Activated CD4-positive, CD25-positive, alpha-beta regulatory T cell treated with anti-CD3 and anti-CD28 coated beads, Interleukin-2, amount 50 U/mL, for 24 hours (primary cell): ENCODE measurements at regions not wholly inside any gene's neighbourhood (a gene's known extent, or its start where the extent isn't known, plus 50 kb on each side); places are given as distances from the start of the nearest gene placed in this dataset.
"Not testable (repeated sequence)": the region's sequence is repeated elsewhere in the genome, so short reads cannot be mapped to it uniquely, and the experiment has no call there.

Experiments
- ATAC-seq, 2 donors: fragments of 150-1000 bp; cut with Tn5 transposase; one replicate each; pipeline ENCODE4 v1.10.0; 2021; ENCODE audit warnings: mild to moderate bottlenecking in 1 of 2, moderate library complexity in 1 of 2

DNA sequence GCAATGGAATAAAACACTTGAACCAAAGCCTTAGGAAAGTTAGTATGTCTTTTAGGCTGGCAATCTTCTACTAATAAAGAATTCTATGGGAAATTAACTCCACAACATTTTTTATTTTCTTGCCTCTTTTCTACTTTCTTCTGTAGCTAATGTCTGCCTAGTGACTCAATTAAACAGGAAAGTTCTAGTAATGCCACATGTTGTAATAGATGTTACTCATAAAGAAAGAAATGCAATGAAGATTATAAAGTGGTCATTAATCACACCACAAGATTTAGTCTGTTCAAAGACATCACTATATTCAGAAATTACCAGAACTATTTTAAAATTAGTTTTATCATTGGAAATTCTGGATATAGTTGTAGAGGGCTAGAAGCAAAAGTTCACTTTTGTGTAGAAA is 329.7 kb downstream of the SI start:
- no peak for ATAC-seq

GRCh38 chr3:164741869-164742268 is 336.4 kb downstream of the SI start:
- ATAC-seq, result no peak

DNA sequence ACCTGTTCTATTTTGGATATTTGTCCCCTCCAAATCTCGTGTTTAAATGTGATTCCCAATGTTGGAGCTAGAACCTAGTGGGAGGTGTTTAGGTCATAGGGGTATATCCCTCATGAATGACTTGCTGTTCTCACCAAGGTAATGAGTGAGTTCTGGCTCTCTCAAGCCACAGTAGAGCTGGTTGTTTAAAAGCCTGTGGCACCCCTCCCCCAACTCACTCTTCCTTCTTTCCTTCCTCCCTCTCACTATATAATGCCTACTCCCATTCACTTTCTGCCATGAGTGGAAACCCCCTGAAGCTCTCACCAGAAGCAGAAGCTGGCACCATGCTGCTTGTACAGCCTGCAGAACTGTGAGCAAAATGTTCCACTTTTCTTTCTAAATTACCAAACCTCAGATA is 341.1 kb downstream of the SI start:
- no peak for ATAC-seq

GRCh38 chr3:164732166-164732565 is 346.1 kb downstream of the SI start:
- no peak for ATAC-seq

GRCh38 chr3:164730815-164731360 is 347.4 kb downstream of the SI start:
- no peak for ATAC-seq

DNA sequence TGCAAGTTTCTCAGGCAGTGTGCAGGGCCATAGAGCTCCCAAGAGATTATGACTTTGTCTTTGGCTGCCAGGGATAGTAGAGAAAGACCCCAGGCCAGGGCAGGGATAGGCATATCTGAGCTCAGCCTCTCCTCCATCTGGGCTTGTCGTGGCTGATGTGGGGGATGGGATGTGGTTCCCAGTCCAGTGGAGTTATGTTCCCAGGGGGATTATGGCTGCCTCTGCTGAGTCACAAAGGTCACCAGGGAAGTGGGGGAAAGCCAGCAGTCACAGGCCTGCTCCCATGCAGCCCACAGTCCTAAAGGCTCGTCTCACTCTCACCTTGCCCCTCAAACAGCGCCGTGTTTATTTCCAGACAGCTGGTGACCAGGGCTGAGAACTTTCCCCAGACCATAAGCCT is 354.9 kb downstream of the SI start:
- ATAC-seq, result no peak

DNA sequence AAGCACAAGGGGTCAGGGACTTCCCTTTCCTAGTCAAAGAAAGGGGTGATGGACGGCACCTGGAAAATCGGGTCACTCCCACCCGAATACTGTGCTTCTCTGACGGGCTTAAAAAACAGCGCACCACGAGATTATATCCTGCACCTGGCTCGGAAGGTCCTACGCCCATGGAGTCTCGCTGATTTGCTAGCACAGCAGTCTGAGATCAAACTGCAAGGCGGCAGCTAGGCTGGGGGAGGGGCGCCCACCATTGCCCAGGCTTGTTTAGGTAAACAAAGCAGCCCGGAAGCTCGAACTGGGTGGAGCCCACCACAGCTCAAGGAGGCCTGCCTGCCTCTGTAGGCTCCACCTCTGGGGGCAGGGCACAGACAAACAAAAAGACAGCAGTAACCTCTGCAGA is 375.5 kb downstream of the SI start:
- not testable (repeated sequence) for ATAC-seq

GRCh38 chr3:164687902-164688301 is 390.4 kb downstream of the SI start:
- ATAC-seq, result no peak

GRCh38 chr3:164687211-164687610 is 391.1 kb downstream of the SI start:
- no peak for ATAC-seq

DNA sequence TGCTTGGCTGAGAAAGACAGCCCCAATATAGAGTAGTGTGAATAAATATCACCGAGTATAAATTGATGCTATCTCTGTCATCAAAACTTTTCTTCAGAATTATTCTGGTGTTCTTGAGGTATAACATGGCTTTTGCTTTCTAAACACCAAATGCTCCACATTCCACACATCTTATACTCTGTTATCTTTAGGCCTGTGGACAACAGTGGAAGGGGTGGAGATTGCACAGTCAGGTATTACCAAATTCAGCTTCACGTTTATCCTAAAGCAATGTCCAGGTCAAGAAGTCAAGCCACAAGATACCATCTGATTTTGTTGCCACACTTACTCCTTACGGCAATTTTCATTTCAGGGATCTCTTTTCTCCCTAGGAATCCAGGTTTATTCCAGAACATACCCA is 394.8 kb downstream of the SI start:
- ATAC-seq, result no peak

- no peak for ATAC-seq
Observed at GRCh38 chr3:164679245-164679644, 399.1 kb downstream of the SI start.

DNA sequence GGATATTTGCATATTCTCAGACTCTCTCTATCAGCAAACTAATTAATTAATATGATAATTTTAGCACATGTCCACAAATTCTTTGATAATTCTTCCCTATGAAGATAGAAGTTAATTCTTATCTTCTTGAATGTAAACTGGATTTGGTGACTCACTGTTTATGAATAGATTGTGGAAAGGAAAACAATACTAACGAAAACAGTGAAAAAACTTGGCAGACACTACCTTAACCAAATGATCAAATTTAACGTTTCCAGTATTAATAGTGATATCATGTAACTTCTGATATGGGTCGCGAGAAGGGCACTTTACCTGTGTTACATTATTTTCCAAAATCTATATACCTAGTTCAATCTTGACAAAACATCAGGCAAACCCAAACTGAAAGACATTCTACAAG is 401.0 kb downstream of the SI start:
- ATAC-seq, result no peak

GRCh38 chr3:164673738-164674137 is 404.6 kb downstream of the SI start:
- no peak for ATAC-seq

- ATAC-seq, result no peak
Observed at GRCh38 chr3:164658125-164658524, 420.2 kb downstream of the SI start.

GRCh38 chr3:164657631-164658030 is 420.7 kb downstream of the SI start:
- ATAC-seq, result no peak

DNA sequence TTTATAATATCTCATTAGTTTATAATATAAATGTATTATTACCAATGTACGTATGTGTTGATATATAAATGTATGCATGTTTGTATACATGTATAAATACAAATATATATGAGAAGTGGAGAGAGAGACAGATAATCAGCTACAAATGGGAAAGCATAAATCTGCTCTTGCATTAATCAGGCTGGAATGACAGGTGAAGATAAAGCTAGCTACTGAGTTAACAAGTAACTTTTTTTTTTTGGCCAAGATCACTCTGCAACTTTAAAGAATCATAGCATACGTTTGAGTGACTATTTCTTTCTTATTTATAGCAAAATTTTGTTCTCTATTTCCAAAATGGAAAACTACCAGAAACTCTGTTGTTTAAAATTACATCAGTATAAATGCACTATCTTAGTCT is 422.8 kb downstream of the SI start:
- ATAC-seq, result no peak

DNA sequence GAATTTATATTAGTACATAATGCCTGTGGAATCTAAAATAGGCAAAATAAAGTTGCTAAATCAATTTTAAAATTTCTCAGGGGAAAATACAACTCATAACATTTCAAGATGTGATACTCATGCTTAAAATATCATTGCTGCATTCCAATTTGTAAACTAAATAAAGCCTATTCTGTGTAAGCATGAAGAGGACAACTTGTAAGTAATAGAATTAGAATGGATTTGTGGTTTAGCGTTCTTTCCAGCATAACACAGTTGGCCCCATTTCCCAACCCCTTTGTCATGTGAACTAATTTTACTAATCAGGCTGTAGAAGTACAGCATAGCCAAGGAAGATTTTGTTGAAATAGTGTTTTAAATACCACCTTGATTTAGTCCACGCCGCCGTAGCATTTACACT is 437.2 kb downstream of the SI start:
- ATAC-seq, result no peak

GRCh38 chr3:164640591-164640990 is 437.7 kb downstream of the SI start:
- no peak for ATAC-seq

DNA sequence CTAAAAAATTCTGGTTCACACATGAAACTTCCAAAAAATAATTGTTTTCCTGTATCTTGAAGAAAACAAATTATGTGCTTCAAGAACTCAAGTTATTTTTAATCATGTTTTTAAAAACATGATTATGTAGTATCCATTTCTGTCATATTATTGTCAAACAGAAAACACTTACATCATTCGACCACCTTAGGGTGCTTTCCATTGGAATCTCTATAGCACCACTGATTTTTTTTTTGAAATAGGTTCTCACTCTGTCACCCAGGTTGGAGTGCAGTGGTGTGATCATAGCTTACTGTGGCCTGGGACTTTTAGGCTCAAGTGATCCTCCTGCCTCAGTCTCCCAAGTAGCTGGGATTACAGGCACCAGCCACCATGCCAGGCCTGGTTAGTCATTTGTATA is 457.3 kb downstream of the SI start:
- ATAC-seq, result no peak

- no peak for ATAC-seq
Observed at GRCh38 chr3:164620423-164620822, 457.9 kb downstream of the SI start.

- no peak for ATAC-seq
Observed at GRCh38 chr3:164612751-164613150, 465.5 kb downstream of the SI start.

DNA sequence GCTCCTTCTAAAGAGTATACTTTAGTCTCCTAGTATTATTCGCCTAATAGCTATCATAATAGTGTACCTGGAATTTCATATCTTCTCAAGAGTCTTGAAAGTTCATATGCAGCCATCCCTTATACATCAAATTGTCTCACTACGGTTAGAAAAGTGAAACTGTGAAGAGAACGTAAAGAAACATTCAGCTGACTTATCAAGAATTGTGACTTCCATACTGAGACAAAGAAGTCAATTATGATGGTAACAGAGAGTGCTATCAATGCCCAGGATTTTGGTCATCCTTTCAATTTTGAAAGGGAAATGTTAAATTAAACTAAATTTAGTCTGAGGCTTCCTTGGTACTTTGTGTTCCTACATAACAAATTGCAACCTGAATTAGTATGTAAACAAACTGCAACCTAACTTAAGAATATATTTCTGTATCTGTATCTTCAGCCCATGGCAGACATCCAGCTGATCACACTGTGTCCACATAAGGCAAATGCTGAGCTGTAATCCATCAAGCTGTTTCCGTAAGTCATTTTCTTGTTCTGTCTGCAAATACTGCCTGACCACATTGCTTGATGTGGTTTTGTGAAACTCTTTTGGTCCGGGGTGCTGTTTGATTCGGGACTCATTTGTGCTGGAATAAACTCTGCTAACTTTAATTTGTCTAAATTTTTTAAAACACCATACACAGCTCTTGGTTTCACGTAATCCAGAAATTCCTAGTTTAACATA is 469.6 kb downstream of the SI start:
- ATAC-seq, result no peak

- no peak for ATAC-seq
Observed at GRCh38 chr3:164604687-164605086, 473.6 kb downstream of the SI start.

DNA sequence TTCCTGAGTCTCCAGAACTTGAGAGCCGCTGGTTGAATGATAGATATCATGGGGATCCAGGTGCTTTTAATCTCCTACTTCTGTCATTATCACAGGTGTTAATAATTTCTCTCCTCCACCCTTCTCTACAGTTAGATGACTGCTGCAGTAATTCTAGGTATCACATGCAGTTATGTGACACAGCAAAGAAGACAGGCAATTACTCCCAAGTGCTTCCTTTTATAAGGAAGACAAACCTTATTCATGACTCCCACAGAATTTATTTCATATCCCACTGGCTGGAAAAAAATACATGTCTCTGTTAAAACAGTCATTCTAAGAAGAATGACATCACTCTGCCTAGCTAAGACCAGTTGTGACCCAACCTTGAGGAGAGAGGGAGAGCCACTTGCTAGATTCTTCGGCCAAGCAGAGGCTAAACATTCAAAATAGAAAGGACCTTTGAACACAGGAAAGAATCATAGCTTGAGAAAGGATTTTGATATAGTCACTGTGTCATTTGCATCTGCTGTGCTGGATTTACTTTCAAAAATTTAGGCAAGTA is 500.6 kb downstream of the SI start:
- ATAC-seq, result no peak

GRCh38 chr3:164572436-164572835 is 505.9 kb downstream of the SI start:
- no peak for ATAC-seq
